IPS DF 6.9 (cell line): ENCODE measurements at regions not wholly inside any gene's neighbourhood (a gene's known extent, or its start where the extent isn't known, plus 50 kb on each side); places are given as distances from the start of the nearest gene placed in this dataset.

ENCODE experiments used
- DNase-seq: peaks from one replicate; pipeline ENCODE4 v3.0.0-alpha.2; 2013; ENCODE audit warnings: low read depth, low spot score
- H3K27ac ChIP-seq: one replicate; pipeline ENCODE4 v1.5.1; 2013; ENCODE audit warnings: low read length, control low read depth
- H3K27me3 ChIP-seq: 2 replicates; pipeline ENCODE4 v1.6.1; 2013; ENCODE audit warnings: mild to moderate bottlenecking, low read length; ENCODE audit not compliant: control insufficient read depth, insufficient read depth
- H3K36me3 ChIP-seq: 2 replicates; pipeline ENCODE4 v1.6.1; 2013; ENCODE audit warnings: low read length; ENCODE audit not compliant: control insufficient read depth, insufficient read depth
- H3K4me1 ChIP-seq: 2 replicates; pipeline ENCODE4 v1.6.1; 2013; ENCODE audit warnings: low read length; ENCODE audit not compliant: control insufficient read depth, insufficient read depth
- H3K4me3 ChIP-seq: 2 replicates; pipeline ENCODE4 v1.5.1; 2013; ENCODE audit warnings: mild to moderate bottlenecking, low read length
- H3K9me3 ChIP-seq: 2 replicates; pipeline ENCODE4 v1.6.1; 2013; ENCODE audit warnings: low read length, inconsistent platforms; ENCODE audit not compliant: control insufficient read depth, insufficient read depth
- WGBS: extraction: QIAGEN DNeasy Blood & Tissue Kit; methylation state at CpG from one replicate; pipeline ENCODE4 v1.1.7; 2013; ENCODE audit warnings: mixed read lengths, missing lambda C conversion rate; ENCODE audit not compliant: insufficient read length, insufficient coverage; 5-methylcytosine and 5-hydroxymethylcytosine counted together

GRCh38 chr13:68993154-68993553 is 1114.5 kb upstream of the ATXN8OS start:
- no peak overlapping the region for H3K27ac ChIP-seq
- WGBS: no CpG with 5 or more reads among the region's 3 CpGs
- H3K4me3 ChIP-seq: no peak overlapping the region
- H3K4me1 ChIP-seq: no peaks in the 10 kb centered on the region
- no peaks in the 10 kb centered on the region for H3K9me3 ChIP-seq
- DNase-seq: no peak
- H3K27me3 ChIP-seq: no peaks in the 10 kb centered on the region
- no peaks in the 10 kb centered on the region for H3K36me3 ChIP-seq

GRCh38 chr13:68988176-68988575 is 1119.5 kb upstream of the ATXN8OS start:
- Histone ChIP-seq H3K27ac (no peak overlapping the region), H3K9me3 (no peaks in the 10 kb centered on the region), H3K36me3 (no peaks in the 10 kb centered on the region; the same call in 1 of the 2 replicates), H3K4me3 (no peak overlapping the region), H3K27me3 (no peaks in the 10 kb centered on the region), H3K4me1 (no peaks in the 10 kb centered on the region)
- no peak for DNase-seq
- WGBS: no CpG with 5 or more reads among the region's 11 CpGs

GRCh38 chr13:68987585-68987984 is 1120.0 kb upstream of the ATXN8OS start:
- H3K9me3 ChIP-seq: no peaks in the 10 kb centered on the region
- DNase-seq: no peak
- no peaks in the 10 kb centered on the region for H3K4me1 ChIP-seq
- no peak overlapping the region for H3K4me3 ChIP-seq
- H3K27me3 ChIP-seq: no peaks in the 10 kb centered on the region
- H3K27ac ChIP-seq: no peak overlapping the region
- WGBS: no CpG with 5 or more reads among the region's 13 CpGs
- no peaks in the 10 kb centered on the region; the same call in 1 of the 2 replicates for H3K36me3 ChIP-seq

- H3K4me1 ChIP-seq: no peaks in the 10 kb centered on the region
- no peaks in the 10 kb centered on the region for H3K9me3 ChIP-seq
- no peaks in the 10 kb centered on the region for H3K27me3 ChIP-seq
- no peak overlapping the region for H3K27ac ChIP-seq
- DNase-seq: no peak
- no peaks in the 10 kb centered on the region; the same call in 1 of the 2 replicates for H3K36me3 ChIP-seq
- WGBS: no CpG with 5 or more reads among the region's 37 CpGs
- H3K4me3 ChIP-seq: no peak overlapping the region
These were observed 1122.8 kb upstream of the ATXN8OS start for GRCh38 chr13:68984688-68985319.

- Histone ChIP-seq H3K27ac (no peak overlapping the region), H3K4me3 (no peak overlapping the region), H3K36me3 (no peaks in the 10 kb centered on the region; the same call in 1 of the 2 replicates), H3K27me3 (no peaks in the 10 kb centered on the region), H3K4me1 (no peaks in the 10 kb centered on the region), H3K9me3 (no peaks in the 10 kb centered on the region)
- no CpG with 5 or more reads among the region's 12 CpGs for WGBS
- DNase-seq: no peak
These were observed 1124.5 kb upstream of the ATXN8OS start for GRCh38 chr13:68982961-68983619.

- DNase-seq: no peak
- H3K4me1 ChIP-seq: no peaks in the 10 kb centered on the region
- H3K4me3 ChIP-seq: no peak overlapping the region
- H3K9me3 ChIP-seq: no peaks in the 10 kb centered on the region
- no peak overlapping the region for H3K27ac ChIP-seq
- no peaks in the 10 kb centered on the region for H3K27me3 ChIP-seq
- WGBS: no CpG with 5 or more reads among the region's 2 CpGs
- H3K36me3 ChIP-seq: no peaks in the 10 kb centered on the region
These were observed 1131.3 kb upstream of the ATXN8OS start for GRCh38 chr13:68976287-68976686.

GRCh38 chr13:68970532-68970931 is 1137.1 kb upstream of the ATXN8OS start:
- Histone ChIP-seq H3K27ac (no peak overlapping the region), H3K36me3 (no peaks in the 10 kb centered on the region), H3K4me3 (no peak overlapping the region), H3K27me3 (no peaks in the 10 kb centered on the region), H3K9me3 (no peaks in the 10 kb centered on the region), H3K4me1 (no peaks in the 10 kb centered on the region)
- DNase-seq: no peak

- DNase-seq: no peak
- no peak overlapping the region for H3K27ac ChIP-seq
- H3K27me3 ChIP-seq: no peaks in the 10 kb centered on the region
- no peaks in the 10 kb centered on the region for H3K9me3 ChIP-seq
- H3K4me3 ChIP-seq: no peak overlapping the region
- no peaks in the 10 kb centered on the region for H3K4me1 ChIP-seq
- H3K36me3 ChIP-seq: no peaks in the 10 kb centered on the region
These were observed 1159.0 kb upstream of the ATXN8OS start for GRCh38 chr13:68948586-68948985.

GRCh38 chr13:68944272-68944671 is 1163.4 kb upstream of the ATXN8OS start:
- H3K4me3 ChIP-seq: no peak overlapping the region
- no peaks in the 10 kb centered on the region for H3K9me3 ChIP-seq
- no peak for DNase-seq
- no peaks in the 10 kb centered on the region for H3K36me3 ChIP-seq
- no CpG with 5 or more reads among the region's 2 CpGs for WGBS
- no peaks in the 10 kb centered on the region for H3K27me3 ChIP-seq
- H3K27ac ChIP-seq: no peak overlapping the region
- no peaks in the 10 kb centered on the region for H3K4me1 ChIP-seq

GRCh38 chr13:68940049-68940448 is 1167.6 kb upstream of the ATXN8OS start:
- 100% methylated on average over 1 of the region's 1 CpG for WGBS
- Histone ChIP-seq H3K4me3 (no peak overlapping the region), H3K4me1 (no peaks in the 10 kb centered on the region), H3K36me3 (no peaks in the 10 kb centered on the region), H3K9me3 (no peaks in the 10 kb centered on the region), H3K27ac (no peak overlapping the region), H3K27me3 (no peaks in the 10 kb centered on the region)
- no peak for DNase-seq

- no peaks in the 10 kb centered on the region for H3K4me1 ChIP-seq
These were observed 1169.0 kb upstream of the ATXN8OS start for GRCh38 chr13:68938639-68939038.

More at GRCh38 chr13:68938639-68939038, 1169.0 kb upstream of the ATXN8OS start:
- no peak overlapping the region for H3K4me3 ChIP-seq
- no peaks in the 10 kb centered on the region for H3K36me3 ChIP-seq
- WGBS: no CpG with 5 or more reads among the region's 5 CpGs
- H3K27ac ChIP-seq: no peak overlapping the region
- no peaks in the 10 kb centered on the region for H3K27me3 ChIP-seq
- no peaks in the 10 kb centered on the region for H3K9me3 ChIP-seq
- no peak for DNase-seq
